GM12872 (cell line): ENCODE measurements at regions not wholly inside any gene's neighbourhood (a gene's known extent, or its start where the extent isn't known, plus 50 kb on each side); places are given as distances from the start of the nearest gene placed in this dataset.

ENCODE experiments used
- CTCF ChIP-seq: IDR thresholded peaks from 3 replicates; pipeline ENCODE4 v1.5.1; 2011; ENCODE audit warnings: low read depth, mild to moderate bottlenecking, low read length, moderate library complexity; ENCODE audit not compliant: insufficient read depth

- no peak for TF ChIP-seq CTCF
Measured at GRCh38 chr15:94586099-94586498, 354.7 kb downstream of the MCTP2 start.

- no peak for TF ChIP-seq CTCF
Measured at GRCh38 chr15:94587113-94587512, 355.8 kb downstream of the MCTP2 start.

GRCh38 chr15:94588993-94589392, 357.6 kb downstream of the MCTP2 start:
- no peak for TF ChIP-seq CTCF

- no peak for TF ChIP-seq CTCF
Measured at GRCh38 chr15:94592495-94592894, 361.1 kb downstream of the MCTP2 start.

- TF ChIP-seq CTCF: no peak
Measured at GRCh38 chr15:94596707-94597106, 365.3 kb downstream of the MCTP2 start.

GRCh38 chr15:94600505-94600904, 369.1 kb downstream of the MCTP2 start:
- no peak for TF ChIP-seq CTCF

GRCh38 chr15:94602754-94603470, 371.6 kb downstream of the MCTP2 start:
- no peak for TF ChIP-seq CTCF
